GM10248 (cell line): ENCODE measurements at regions not wholly inside any gene's neighbourhood (a gene's known extent, or its start where the extent isn't known, plus 50 kb on each side); places are given as distances from the start of the nearest gene placed in this dataset.

ENCODE experiments used
- CTCF ChIA-PET: fragments of 300-600 bp; sonication (Branson Sonifier 250); formaldehyde crosslinking; extraction: SDS; loops from one replicate; lab custom pipeline; 2021; ENCODE audit warnings: antibody characterized with exemption; lab: Yijun Ruan, JAX
- POLR2A ChIA-PET: fragments of 350-650 bp; sonication (Branson Sonifier 250); formaldehyde crosslinking; extraction: SDS; loops from one replicate; lab custom pipeline; 2020; ENCODE audit warnings: antibody characterized with exemption; lab: Yijun Ruan, JAX
- DNase-seq: peaks from one replicate; pipeline ENCODE4 v3.0.0; 2012; ENCODE audit errors: extremely low spot score
- TF ChIP-seq, protein P1 (sequence below): IDR thresholded peaks from 2 replicates; pipeline ENCODE4 v1.5.1; 2012; ENCODE audit warnings: mild to moderate bottlenecking, low read depth; ENCODE audit errors: extremely low read depth, missing control alignments, control extremely low read depth

DNA sequence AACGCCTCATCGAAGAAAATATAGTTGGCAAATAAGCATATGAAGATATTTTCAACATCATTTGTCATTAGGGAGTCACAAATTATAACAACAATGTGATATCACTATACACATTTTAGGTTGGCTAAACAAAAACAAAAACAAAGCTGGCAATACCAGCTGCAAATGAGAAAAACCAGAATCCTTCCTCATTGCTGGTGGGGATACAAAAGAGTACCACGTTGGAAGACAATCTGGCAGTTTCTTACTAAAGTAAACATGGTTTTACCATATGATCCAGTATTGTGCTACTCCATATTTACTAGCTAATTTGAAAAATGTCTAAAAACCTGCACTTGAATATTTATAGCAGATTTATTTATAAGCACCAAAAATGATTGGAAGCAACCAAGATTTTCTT lies 1204.1 kb downstream of the MRPL39 start:
- TF ChIP-seq, protein P1, sequence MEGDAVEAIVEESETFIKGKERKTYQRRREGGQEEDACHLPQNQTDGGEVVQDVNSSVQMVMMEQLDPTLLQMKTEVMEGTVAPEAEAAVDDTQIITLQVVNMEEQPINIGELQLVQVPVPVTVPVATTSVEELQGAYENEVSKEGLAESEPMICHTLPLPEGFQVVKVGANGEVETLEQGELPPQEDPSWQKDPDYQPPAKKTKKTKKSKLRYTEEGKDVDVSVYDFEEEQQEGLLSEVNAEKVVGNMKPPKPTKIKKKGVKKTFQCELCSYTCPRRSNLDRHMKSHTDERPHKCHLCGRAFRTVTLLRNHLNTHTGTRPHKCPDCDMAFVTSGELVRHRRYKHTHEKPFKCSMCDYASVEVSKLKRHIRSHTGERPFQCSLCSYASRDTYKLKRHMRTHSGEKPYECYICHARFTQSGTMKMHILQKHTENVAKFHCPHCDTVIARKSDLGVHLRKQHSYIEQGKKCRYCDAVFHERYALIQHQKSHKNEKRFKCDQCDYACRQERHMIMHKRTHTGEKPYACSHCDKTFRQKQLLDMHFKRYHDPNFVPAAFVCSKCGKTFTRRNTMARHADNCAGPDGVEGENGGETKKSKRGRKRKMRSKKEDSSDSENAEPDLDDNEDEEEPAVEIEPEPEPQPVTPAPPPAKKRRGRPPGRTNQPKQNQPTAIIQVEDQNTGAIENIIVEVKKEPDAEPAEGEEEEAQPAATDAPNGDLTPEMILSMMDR: no peak
- ChIA-PET POLR2A (no interaction called here), CTCF (no interaction called here)
- no peak for DNase-seq

DNA sequence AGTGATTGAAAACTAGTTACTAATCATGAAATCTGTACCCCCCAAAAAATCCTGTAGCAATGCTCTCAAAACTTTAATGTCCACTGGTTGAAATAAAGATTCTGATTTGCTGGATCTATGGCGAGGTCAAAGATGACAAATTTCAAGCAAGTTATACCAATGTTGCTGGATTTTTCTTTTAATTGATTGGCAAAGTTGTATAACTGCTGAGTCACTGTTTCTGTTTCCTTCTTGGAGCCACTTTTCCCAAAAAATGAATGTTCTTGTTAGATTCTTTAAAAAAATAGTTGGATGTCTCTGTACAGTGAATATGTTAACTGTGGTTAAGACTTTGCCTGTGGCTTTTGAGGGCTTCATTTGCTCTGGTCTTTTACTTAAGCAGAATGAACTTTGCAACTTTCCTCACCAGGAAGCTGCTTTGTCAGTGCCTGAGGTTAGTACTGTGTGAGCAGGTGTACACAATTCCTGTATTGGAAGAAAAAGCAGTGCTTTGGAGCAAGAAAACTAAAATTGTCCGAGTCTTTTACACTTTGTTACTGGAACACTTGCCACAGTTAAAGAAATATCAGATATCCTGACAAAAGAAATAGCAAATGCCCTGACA lies 1211.9 kb downstream of the MRPL39 start:
- CTCF ChIA-PET: interaction anchor here (2.2 kb wide), 1 partner anchor 9 kb away, joined by 9 read pairs; no protein-coding TSS in a partner anchor
- POLR2A ChIA-PET: no interaction called here
- TF ChIP-seq, protein P1: no peak
- DNase-seq: no peak

DNA sequence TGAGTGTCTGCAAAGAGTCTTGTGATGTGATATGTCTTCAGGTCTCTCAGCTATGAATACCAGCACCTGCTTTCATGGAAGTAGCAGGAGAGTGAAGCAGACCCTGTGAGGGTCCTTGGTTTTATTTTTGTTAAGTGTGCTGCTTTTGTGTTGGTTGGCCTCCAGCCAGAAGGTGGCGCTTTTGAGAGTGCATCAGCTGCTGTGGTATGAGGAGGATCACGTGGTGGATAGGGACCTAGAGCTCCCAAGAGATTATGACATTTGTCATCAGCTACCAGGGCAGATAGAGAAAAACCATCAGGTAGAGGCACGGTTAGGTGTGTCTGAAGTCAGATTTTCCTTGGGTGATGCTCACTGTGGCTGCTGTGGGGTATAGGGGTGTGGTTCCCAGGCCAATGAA lies 1232.1 kb downstream of the MRPL39 start:
- POLR2A ChIA-PET: no interaction called here
- TF ChIP-seq, protein P1: no peak
- no peak for DNase-seq
- CTCF ChIA-PET: interaction anchor here (1.0 to 2.1 kb wide), 3 partner anchors 10 to 136 kb away, joined by 3 to 9 read pairs (median 3); no protein-coding TSS in a partner anchor

DNA sequence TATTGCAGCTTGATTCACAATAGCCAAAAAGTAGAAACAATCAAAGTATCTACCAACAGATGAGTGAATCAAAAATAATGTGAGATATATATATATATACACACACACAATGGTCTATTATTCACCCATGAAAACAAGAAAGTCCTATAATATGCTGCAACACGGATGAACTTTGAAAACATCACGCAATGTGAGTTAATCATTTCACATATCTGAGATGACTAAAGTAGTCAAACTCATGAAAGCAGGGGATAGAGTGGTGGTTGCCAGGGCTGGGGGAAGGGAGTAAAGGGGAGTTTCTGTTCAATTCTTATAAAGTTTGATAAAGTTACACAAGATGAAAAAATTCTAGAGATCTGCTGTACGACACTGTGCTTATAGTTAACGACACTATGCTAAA lies 1234.8 kb downstream of the MRPL39 start:
- TF ChIP-seq, protein P1: no peak
- ChIA-PET POLR2A (no interaction called here), CTCF (no interaction called here)
- DNase-seq: no peak

DNA sequence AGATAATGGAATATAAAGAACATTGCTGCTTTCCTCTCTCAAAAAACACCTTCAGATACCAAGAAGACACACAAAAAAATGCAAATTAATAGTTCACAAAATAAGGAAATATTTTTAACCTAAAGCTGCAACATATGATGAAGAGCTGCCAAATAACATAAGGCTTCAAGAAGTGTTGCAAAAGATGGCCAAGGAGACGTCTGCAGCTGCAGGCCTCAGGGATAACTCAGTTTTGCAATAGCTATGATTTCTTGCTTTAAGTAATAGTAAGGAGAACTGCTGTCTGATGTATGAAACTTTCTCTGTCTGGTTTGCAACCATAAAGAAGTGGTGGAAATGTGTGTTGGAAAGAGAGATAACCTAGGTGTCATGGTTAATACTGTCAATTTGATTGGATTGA lies 1237.5 kb downstream of the MRPL39 start:
- CTCF ChIA-PET: no interaction called here
- DNase-seq: no peak
- TF ChIP-seq, protein P1: no peak
- POLR2A ChIA-PET: no interaction called here

DNA sequence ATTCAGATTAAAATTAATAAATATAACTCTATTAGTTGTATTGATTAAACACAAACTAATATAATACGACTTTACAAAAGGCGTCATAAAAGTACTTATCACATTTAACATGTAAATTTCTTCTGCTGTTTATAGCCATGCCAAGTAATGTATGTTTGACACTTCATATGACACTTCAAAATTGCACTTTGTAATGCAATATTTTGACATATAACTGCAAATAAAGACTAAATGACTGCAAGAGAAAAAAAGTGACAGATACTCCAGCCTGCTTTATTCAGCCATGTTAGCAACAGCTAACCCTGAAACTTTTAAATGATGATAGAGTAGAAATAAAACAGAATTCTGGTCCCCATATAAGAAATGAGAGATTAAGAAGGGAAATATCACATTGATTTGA lies 1238.0 kb downstream of the MRPL39 start:
- ChIA-PET CTCF (no interaction called here), POLR2A (no interaction called here)
- TF ChIP-seq, protein P1: no peak
- no peak for DNase-seq
